GM12892 (cell line): ENCODE measurements at regions not wholly inside any gene's neighbourhood (a gene's known extent, or its start where the extent isn't known, plus 50 kb on each side); places are given as distances from the start of the nearest gene placed in this dataset.

Source experiments
- POLR2AphosphoS5 ChIP-seq: IDR thresholded peaks from 2 replicates; pipeline ENCODE4 v1.6.1; 2011; ENCODE audit warnings: low read depth, low read length, control low read depth
- TAF1 ChIP-seq: IDR thresholded peaks from 2 replicates; pipeline ENCODE4 v1.6.1; 2011; ENCODE audit warnings: low read depth, mild to moderate bottlenecking, control low read depth, low read length, borderline replicate concordance

GRCh38 chr12:60335745-60336144 lies 739.9 kb downstream of the SLC16A7 start:
- no peak for TF ChIP-seq POLR2AphosphoS5
- no peak for TF ChIP-seq TAF1
